Endothelial cell (in vitro differentiated cells): ENCODE measurements at regions not wholly inside any gene's neighbourhood (a gene's known extent, or its start where the extent isn't known, plus 50 kb on each side); places are given as distances from the start of the nearest gene placed in this dataset.

Experiments
- DNase-seq: peaks from one replicate; pipeline ENCODE4 v3.0.0; 2021; ENCODE audit warnings: low spot score
- H3K27ac Mint-ChIP-seq: one replicate; pipeline ENCODE4 v1.8.0; 2021; ENCODE audit warnings: mixed read lengths, inconsistent platforms; ENCODE audit not compliant: unreplicated experiment
- H3K27me3 Mint-ChIP-seq: one replicate; pipeline ENCODE4 v1.8.0; 2021; ENCODE audit warnings: mild to moderate bottlenecking, moderate library complexity, mixed read lengths, inconsistent platforms; ENCODE audit not compliant: unreplicated experiment
- H3K36me3 Mint-ChIP-seq: one replicate; pipeline ENCODE4 v1.8.0; 2021; ENCODE audit warnings: mild to moderate bottlenecking, low read depth, mixed read lengths, inconsistent platforms; ENCODE audit not compliant: unreplicated experiment
- H3K4me1 Mint-ChIP-seq: one replicate; pipeline ENCODE4 v1.8.0; 2021; ENCODE audit warnings: mild to moderate bottlenecking, mixed read lengths, inconsistent platforms; ENCODE audit not compliant: unreplicated experiment
- H3K4me3 Mint-ChIP-seq: one replicate; pipeline ENCODE4 v1.8.0; 2021; ENCODE audit warnings: mild to moderate bottlenecking, mixed read lengths, inconsistent platforms; ENCODE audit not compliant: unreplicated experiment
- H3K9me3 Mint-ChIP-seq: one replicate; pipeline ENCODE4 v1.8.0; 2021; ENCODE audit warnings: mixed read lengths, inconsistent platforms; ENCODE audit not compliant: unreplicated experiment
- TF ChIP-seq, protein P1 (sequence below): fragments of 200-600 bp; sonication (generic); IDR thresholded peaks from one replicate; pipeline ENCODE4 v1.5.0; 2021; ENCODE audit warnings: antibody characterized with exemption; ENCODE audit not compliant: unreplicated experiment

DNA sequence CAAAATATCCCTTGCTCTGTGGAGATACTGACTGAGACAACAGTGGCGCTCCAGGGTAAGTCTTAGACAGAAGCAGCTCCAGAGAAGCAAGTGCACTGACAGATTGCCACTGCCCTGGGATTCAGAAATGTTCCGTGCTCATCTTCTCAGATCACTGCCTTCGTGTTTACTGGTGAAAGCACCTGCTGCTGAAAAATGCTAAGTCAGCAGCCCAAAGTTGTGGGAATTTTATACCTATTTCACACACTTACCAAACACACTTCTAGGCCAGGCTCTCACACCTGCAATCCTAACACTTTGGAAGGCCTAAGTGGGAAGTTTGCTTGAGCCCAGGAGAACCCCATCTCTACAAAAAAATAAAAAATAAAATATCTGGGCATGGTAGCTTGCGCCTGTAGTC lies 63.2 kb upstream of the DLX6 start:
- Mint-ChIP-seq H3K27ac (no peak overlapping the region), H3K36me3 (no peaks in the 10 kb centered on the region), H3K4me1 (peaks cover 3% of the 10 kb centered on the region), H3K4me3 (no peak overlapping the region), H3K9me3 (no peaks in the 10 kb centered on the region), H3K27me3 (peaks cover under 1% of the 10 kb centered on the region)
- TF ChIP-seq, protein P1, sequence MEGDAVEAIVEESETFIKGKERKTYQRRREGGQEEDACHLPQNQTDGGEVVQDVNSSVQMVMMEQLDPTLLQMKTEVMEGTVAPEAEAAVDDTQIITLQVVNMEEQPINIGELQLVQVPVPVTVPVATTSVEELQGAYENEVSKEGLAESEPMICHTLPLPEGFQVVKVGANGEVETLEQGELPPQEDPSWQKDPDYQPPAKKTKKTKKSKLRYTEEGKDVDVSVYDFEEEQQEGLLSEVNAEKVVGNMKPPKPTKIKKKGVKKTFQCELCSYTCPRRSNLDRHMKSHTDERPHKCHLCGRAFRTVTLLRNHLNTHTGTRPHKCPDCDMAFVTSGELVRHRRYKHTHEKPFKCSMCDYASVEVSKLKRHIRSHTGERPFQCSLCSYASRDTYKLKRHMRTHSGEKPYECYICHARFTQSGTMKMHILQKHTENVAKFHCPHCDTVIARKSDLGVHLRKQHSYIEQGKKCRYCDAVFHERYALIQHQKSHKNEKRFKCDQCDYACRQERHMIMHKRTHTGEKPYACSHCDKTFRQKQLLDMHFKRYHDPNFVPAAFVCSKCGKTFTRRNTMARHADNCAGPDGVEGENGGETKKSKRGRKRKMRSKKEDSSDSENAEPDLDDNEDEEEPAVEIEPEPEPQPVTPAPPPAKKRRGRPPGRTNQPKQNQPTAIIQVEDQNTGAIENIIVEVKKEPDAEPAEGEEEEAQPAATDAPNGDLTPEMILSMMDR, result no peak
- no peak for DNase-seq

DNA sequence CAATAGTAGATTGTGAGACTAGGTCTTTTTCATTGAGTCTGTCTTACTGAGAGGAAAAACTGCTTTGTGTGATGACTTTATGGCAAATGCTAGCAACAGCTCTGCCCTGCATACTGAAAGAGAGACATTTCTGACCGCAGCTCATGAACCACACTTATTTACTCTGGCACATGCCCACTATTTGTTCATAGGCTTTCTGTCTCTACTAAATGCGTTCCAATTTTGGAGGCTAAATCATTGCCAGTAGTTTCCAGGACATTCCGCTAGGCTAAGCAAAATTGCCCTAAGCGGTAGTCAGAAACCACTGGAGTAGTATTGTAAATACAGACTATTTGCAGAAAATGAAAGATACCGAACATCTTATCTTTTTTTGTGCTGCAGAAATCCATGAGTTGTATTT lies 55.6 kb upstream of the DLX6 start:
- DNase-seq, result no peak
- Mint-ChIP-seq H3K4me1 (peaks cover 5% of the 10 kb centered on the region), H3K4me3 (no peak overlapping the region), H3K27ac (no peak overlapping the region), H3K27me3 (no peaks in the 10 kb centered on the region), H3K36me3 (no peaks in the 10 kb centered on the region), H3K9me3 (no peaks in the 10 kb centered on the region)
- TF ChIP-seq, protein P1, result no peak

DNA sequence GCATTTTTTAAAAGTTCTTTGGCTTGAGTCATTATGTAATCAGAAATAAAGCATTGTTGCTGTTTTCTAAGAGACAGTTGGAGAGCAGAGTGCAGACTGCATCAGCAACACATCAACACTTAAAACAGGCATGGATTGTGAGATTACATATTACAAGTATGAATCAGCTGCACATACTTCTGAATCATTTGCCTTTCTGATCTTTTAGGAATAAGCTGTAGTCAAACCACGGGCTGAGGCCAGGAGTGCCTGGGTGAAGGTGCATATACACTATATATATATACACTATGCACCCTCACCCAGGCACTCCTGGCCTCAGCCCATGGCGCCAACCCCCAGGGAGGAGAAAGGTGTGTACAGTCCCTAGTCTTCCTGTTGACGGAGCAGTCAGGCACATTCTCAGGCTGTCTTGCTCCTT lies 52.4 kb upstream of the DLX6 start:
- TF ChIP-seq, protein P1, result no peak

DNA sequence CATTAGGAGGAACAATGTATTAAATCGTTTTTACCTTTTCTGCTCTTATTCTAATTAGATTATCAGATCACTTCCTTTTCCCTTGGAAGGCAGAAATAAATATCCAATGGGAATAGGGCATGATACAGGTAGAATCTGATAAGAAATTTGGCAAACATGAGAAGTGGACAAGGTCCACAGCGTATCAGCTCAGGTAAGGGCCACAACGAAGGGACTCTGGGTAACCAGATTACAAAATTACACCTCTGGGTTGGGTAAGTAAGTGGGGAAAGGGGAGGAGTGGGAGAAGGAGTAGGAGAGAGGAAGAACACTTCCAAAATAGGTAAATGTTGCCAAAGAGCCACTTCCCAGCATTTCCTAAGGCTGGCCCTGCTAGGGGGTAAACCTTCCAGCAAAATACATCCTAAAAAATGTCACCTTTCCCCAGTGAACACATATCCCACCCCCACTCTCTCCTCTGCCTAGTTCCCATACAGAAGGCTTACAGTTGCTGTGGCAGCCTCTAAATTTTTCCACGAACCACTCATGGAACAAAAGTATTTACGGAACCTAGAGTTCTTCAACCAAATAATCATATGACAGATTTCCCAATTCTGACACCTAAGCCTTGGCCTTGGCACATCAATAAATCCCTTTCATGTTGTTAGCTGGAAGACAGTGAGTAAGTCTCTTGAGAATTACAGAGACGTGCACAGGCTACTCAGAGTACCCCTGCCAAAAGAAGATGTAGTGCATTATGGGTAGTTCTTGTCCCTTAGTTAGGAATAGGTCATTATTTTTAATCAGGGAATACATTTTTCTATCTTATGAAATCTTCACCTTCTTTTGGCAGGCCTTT lies 51.5 kb upstream of the DLX6 start:
- no peak for DNase-seq
- Mint-ChIP-seq H3K36me3 (no peaks in the 10 kb centered on the region), H3K27me3 (no peaks in the 10 kb centered on the region), H3K27ac (no peak overlapping the region), H3K9me3 (no peaks in the 10 kb centered on the region), H3K4me1 (no peaks in the 10 kb centered on the region), H3K4me3 (no peak overlapping the region)
- TF ChIP-seq, protein P1, result no peak

More for the DNA sequence above, 52.4 kb upstream of the DLX6 start:
- H3K9me3 Mint-ChIP-seq, result no peaks in the 10 kb centered on the region
- H3K4me3 Mint-ChIP-seq, result no peak overlapping the region
- H3K36me3 Mint-ChIP-seq, result no peaks in the 10 kb centered on the region
- H3K27me3 Mint-ChIP-seq, result no peaks in the 10 kb centered on the region
- no peak overlapping the region for H3K27ac Mint-ChIP-seq
- no peak for DNase-seq
- H3K4me1 Mint-ChIP-seq, result no peaks in the 10 kb centered on the region
